Suprapubic skin (tissue), 4 donors: ENCODE measurements at regions not wholly inside any gene's neighbourhood (a gene's known extent, or its start where the extent isn't known, plus 50 kb on each side); places are given as distances from the start of the nearest gene placed in this dataset.
"Not testable (repeated sequence)": the region's sequence is repeated elsewhere in the genome, so short reads cannot be mapped to it uniquely, and the experiment has no call there.

Source experiments
- DNase-seq, 2 donors: peaks; one replicate each; pipeline ENCODE4 v3.0.0-alpha.2; 2019; ENCODE audit warnings: low spot score in 2 of 2
- H3K27ac ChIP-seq: fragments of 200-600 bp; sonication (generic); one replicate; pipeline ENCODE4 v1.5.1; 2019
- H3K27me3 ChIP-seq: fragments of 200-600 bp; sonication (generic); one replicate; pipeline ENCODE4 v1.5.1; 2019
- H3K36me3 ChIP-seq: fragments of 200-600 bp; sonication (generic); one replicate; pipeline ENCODE4 v1.5.1; 2019
- H3K4me1 ChIP-seq: fragments of 200-600 bp; sonication (generic); one replicate; pipeline ENCODE4 v1.5.1; 2019
- H3K4me3 ChIP-seq: fragments of 200-600 bp; sonication (generic); one replicate; pipeline ENCODE4 v1.5.1; 2019; ENCODE audit warnings: mild to moderate bottlenecking
- H3K9me3 ChIP-seq: fragments of 200-600 bp; sonication (generic); one replicate; pipeline ENCODE4 v1.5.1; 2019
- CTCF ChIP-seq, 2 donors: fragments of 200-600 bp in 1 of 2; fragments of 450-650 bp in 1 of 2; sonication (generic) in 1 of 2; IDR thresholded peaks; one replicate each; pipeline ENCODE4 v1.5.1; 2016 to 2019; ENCODE audit warnings: antibody characterized with exemption in 2 of 2, mild to moderate bottlenecking in 1 of 2, moderate library complexity in 1 of 2
- EP300 ChIP-seq: sonication (generic); formaldehyde crosslinking; IDR thresholded peaks from one replicate; pipeline ENCODE4 v1.6.1; 2017; ENCODE audit warnings: antibody characterized with exemption
- POLR2A ChIP-seq, 2 donors: fragments of 450-650 bp; IDR thresholded peaks; one replicate each; pipeline ENCODE4 v1.6.1; 2017; ENCODE audit warnings: antibody characterized with exemption in 2 of 2, mild to moderate bottlenecking in 2 of 2, moderate library complexity in 2 of 2
- POLR2AphosphoS5 ChIP-seq, 3 donors: sonication (generic); formaldehyde crosslinking; IDR thresholded peaks; one replicate each; pipeline ENCODE4 v1.6.1; 2017; ENCODE audit warnings: antibody characterized with exemption in 3 of 3
- WGBS: methylation state at CpG from one replicate; pipeline ENCODE4 v1.1.5; 2018; 5-methylcytosine and 5-hydroxymethylcytosine counted together

GRCh38 chr2:180542511-180542910, 437.9 kb upstream of the UBE2E3 start:
- H3K27me3 ChIP-seq, result no peaks in the 10 kb centered on the region
- DNase-seq, result no peak
- no peaks in the 10 kb centered on the region for H3K9me3 ChIP-seq
- no peaks in the 10 kb centered on the region for H3K4me1 ChIP-seq
- TF ChIP-seq POLR2AphosphoS5 (IDR thresholded peaks at IDR 0.05), result no peak
- TF ChIP-seq POLR2A (IDR thresholded peaks at IDR 0.05), result no peak
- TF ChIP-seq EP300, result no peak
- no peak for TF ChIP-seq CTCF (IDR thresholded peaks at IDR 0.05)
- H3K4me3 ChIP-seq, result no peak overlapping the region
- no peak overlapping the region for H3K27ac ChIP-seq
- no peaks in the 10 kb centered on the region for H3K36me3 ChIP-seq

GRCh38 chr2:180540761-180541160, 439.6 kb upstream of the UBE2E3 start:
- H3K9me3 ChIP-seq, result no peaks in the 10 kb centered on the region
- DNase-seq, result no peak
- H3K4me3 ChIP-seq, result no peak overlapping the region
- H3K27me3 ChIP-seq, result no peaks in the 10 kb centered on the region
- TF ChIP-seq POLR2AphosphoS5 (IDR thresholded peaks at IDR 0.05) (no peak), EP300 (no peak), CTCF (IDR thresholded peaks at IDR 0.05) (no peak), POLR2A (IDR thresholded peaks at IDR 0.05) (no peak)
- no peaks in the 10 kb centered on the region for H3K36me3 ChIP-seq
- H3K27ac ChIP-seq, result no peak overlapping the region
- H3K4me1 ChIP-seq, result no peaks in the 10 kb centered on the region
- 93% methylated on average over 8 of the region's 8 CpGs for WGBS

GRCh38 chr2:180539541-180539940, 440.9 kb upstream of the UBE2E3 start:
- no peak overlapping the region for H3K27ac ChIP-seq
- H3K4me3 ChIP-seq, result no peak overlapping the region
- H3K4me1 ChIP-seq, result no peaks in the 10 kb centered on the region
- H3K36me3 ChIP-seq, result no peaks in the 10 kb centered on the region
- H3K27me3 ChIP-seq, result no peaks in the 10 kb centered on the region
- no peak for DNase-seq
- TF ChIP-seq EP300, result no peak
- H3K9me3 ChIP-seq, result no peaks in the 10 kb centered on the region

- 85% methylated on average over 1 of the region's 1 CpG for WGBS
- no peaks in the 10 kb centered on the region for H3K36me3 ChIP-seq
- H3K9me3 ChIP-seq, result no peaks in the 10 kb centered on the region
- TF ChIP-seq EP300 (no peak), POLR2A (IDR thresholded peaks at IDR 0.05) (no peak), CTCF (IDR thresholded peaks at IDR 0.05) (no peak), POLR2AphosphoS5 (IDR thresholded peaks at IDR 0.05) (no peak)
- H3K27me3 ChIP-seq, result no peaks in the 10 kb centered on the region
- no peak overlapping the region for H3K4me3 ChIP-seq
- no peaks in the 10 kb centered on the region for H3K4me1 ChIP-seq
- DNase-seq, result no peak
- no peak overlapping the region for H3K27ac ChIP-seq
Observed at GRCh38 chr2:180535289-180535688, 445.1 kb upstream of the UBE2E3 start.

- H3K27me3 ChIP-seq, H3K4me3 ChIP-seq, DNase-seq, H3K27ac ChIP-seq, H3K36me3 ChIP-seq, H3K4me1 ChIP-seq, H3K9me3 ChIP-seq: not testable (repeated sequence)
- 75% methylated on average over 5 of the region's 8 CpGs for WGBS
Observed at GRCh38 chr2:180531787-180532186, 448.6 kb upstream of the UBE2E3 start.

- H3K36me3 ChIP-seq, result no peaks in the 10 kb centered on the region
- DNase-seq, result no peak
- H3K4me3 ChIP-seq, result no peak overlapping the region
- TF ChIP-seq POLR2AphosphoS5 (IDR thresholded peaks at IDR 0.05) (no peak), POLR2A (IDR thresholded peaks at IDR 0.05) (no peak), CTCF (IDR thresholded peaks at IDR 0.05) (no peak), EP300 (no peak)
- H3K27ac ChIP-seq, result peak overlapping the region; percentile 3
- H3K9me3 ChIP-seq, result no peaks in the 10 kb centered on the region
- WGBS, result 80% methylated on average over 2 of the region's 2 CpGs
- no peaks in the 10 kb centered on the region for H3K27me3 ChIP-seq
- no peaks in the 10 kb centered on the region for H3K4me1 ChIP-seq
Observed at GRCh38 chr2:180524499-180524898, 455.9 kb upstream of the UBE2E3 start.
